ENCODE measurements at regions not wholly inside any gene's neighbourhood (a gene's known extent, or its start where the extent isn't known, plus 50 kb on each side); places are given as distances from the start of the nearest gene placed in this dataset.

- TF ChIP-seq CTCF (IDR thresholded peaks at IDR 0.05): no peak
Observed at GRCh38 chr18:70981400-70982140, 692.7 kb downstream of the SOCS6 start.

GRCh38 chr18:70973626-70974025 lies 684.8 kb downstream of the SOCS6 start:
- TF ChIP-seq CTCF (IDR thresholded peaks at IDR 0.05): no peak

- no peak for TF ChIP-seq CTCF (IDR thresholded peaks at IDR 0.05)
Observed at GRCh38 chr18:70966419-70966818, 677.6 kb downstream of the SOCS6 start.

- no peak for TF ChIP-seq CTCF (IDR thresholded peaks at IDR 0.05)
Observed at GRCh38 chr18:70961939-70962338, 673.1 kb downstream of the SOCS6 start.

GRCh38 chr18:70956554-70956953 lies 667.7 kb downstream of the SOCS6 start:
- no peak for TF ChIP-seq CTCF (IDR thresholded peaks at IDR 0.05)

GRCh38 chr18:70936160-70936559 lies 647.3 kb downstream of the SOCS6 start:
- no peak for TF ChIP-seq CTCF (IDR thresholded peaks at IDR 0.05)

- TF ChIP-seq CTCF (IDR thresholded peaks at IDR 0.05): peak; percentile 78
Observed at GRCh38 chr18:70931942-70932814, 643.3 kb downstream of the SOCS6 start.
